Neural cell (in vitro differentiated cells): ENCODE measurements at regions not wholly inside any gene's neighbourhood (a gene's known extent, or its start where the extent isn't known, plus 50 kb on each side); places are given as distances from the start of the nearest gene placed in this dataset.

ENCODE experiments used
- H2AFZ ChIP-seq: fragments of 200-600, 300-800 bp; sonication (generic), shearing (Covaris generic); 2 replicates; pipeline ENCODE4 v1.6.0; 2014; ENCODE audit warnings: low read depth, mild to moderate bottlenecking, antibody characterized with exemption, low read length, moderate library complexity
- H3F3A ChIP-seq: fragments of 200-600 bp; shearing (Covaris generic); 2 replicates; pipeline ENCODE4 v1.6.1; 2016; ENCODE audit warnings: mild to moderate bottlenecking, moderate library complexity, mixed read lengths, antibody characterized with exemption, low read length; ENCODE audit not compliant: insufficient read depth, poor library complexity, severe bottlenecking
- H3K27ac ChIP-seq: fragments of 200-600, 300-800 bp; sonication (generic), shearing (Covaris generic); 2 replicates; pipeline ENCODE4 v1.5.1; 2014; ENCODE audit warnings: mild to moderate bottlenecking, low read length, moderate library complexity
- H3K27me3 ChIP-seq: fragments of 300-800, 200-600 bp; sonication (generic), shearing (Covaris generic); 2 replicates; pipeline ENCODE4 v1.6.0; 2014; ENCODE audit warnings: mild to moderate bottlenecking, low read depth, low read length, moderate library complexity; ENCODE audit not compliant: insufficient read depth
- H3K36me3 ChIP-seq: fragments of 300-800, 200-600 bp; sonication (generic), shearing (Covaris generic); 2 replicates; pipeline ENCODE4 v1.5.1; 2014; ENCODE audit warnings: mild to moderate bottlenecking, antibody characterized with exemption, low read length, moderate library complexity; ENCODE audit not compliant: insufficient read depth
- H3K4me2 ChIP-seq: fragments of 300-800, 200-600 bp; sonication (generic), shearing (Covaris generic); 2 replicates; pipeline ENCODE4 v1.6.0; 2014; ENCODE audit warnings: mild to moderate bottlenecking, low read length
- H3K4me3 ChIP-seq: fragments of 300-800, 200-600 bp; sonication (generic), shearing (Covaris generic); 2 replicates; pipeline ENCODE4 v1.5.1; 2014; ENCODE audit warnings: mild to moderate bottlenecking, low read length, moderate library complexity
- H3K79me2 ChIP-seq: fragments of 200-600 bp; shearing (Covaris generic); replicated peaks from 2 replicates; pipeline ENCODE4 v1.6.0; 2014; ENCODE audit warnings: mild to moderate bottlenecking, low read length, moderate library complexity; ENCODE audit not compliant: insufficient read depth
- H3K9ac ChIP-seq: fragments of 300-800, 200-600 bp; sonication (generic), shearing (Covaris generic); 2 replicates; pipeline ENCODE4 v1.6.1; 2016; ENCODE audit warnings: mild to moderate bottlenecking, low read length, mixed read lengths
- H3K9me2 ChIP-seq: fragments of 200-600 bp; shearing (Covaris generic); 2 replicates; pipeline ENCODE4 v1.6.1; 2016; ENCODE audit warnings: mild to moderate bottlenecking, low read length, mixed read lengths; ENCODE audit not compliant: insufficient read depth
- H3K9me3 ChIP-seq: fragments of 200-600, 300-800 bp; sonication (generic), shearing (Covaris generic); 2 replicates; pipeline ENCODE4 v1.6.1; 2016; ENCODE audit warnings: mild to moderate bottlenecking, mixed run types, low read length, moderate library complexity, mixed read lengths
- H4K20me1 ChIP-seq: fragments of 200-600 bp; shearing (Covaris generic); 2 replicates; pipeline ENCODE4 v1.6.1; 2016; ENCODE audit warnings: mild to moderate bottlenecking, mixed run types; ENCODE audit not compliant: insufficient read depth
- EP300 ChIP-seq: fragments of 450-650 bp; conservative IDR thresholded peaks from 2 replicates; pipeline ENCODE4 v1.6.1; 2014; ENCODE audit warnings: antibody characterized with exemption, mild to moderate bottlenecking, moderate library complexity; ENCODE audit not compliant: poor library complexity, severe bottlenecking
- EZH2 ChIP-seq: fragments of 200-600, 300-800 bp; shearing (Covaris generic), sonication (generic); IDR thresholded peaks from 2 replicates; pipeline ENCODE4 v1.6.1; 2014; ENCODE audit warnings: antibody characterized with exemption, low read length, borderline replicate concordance, mild to moderate bottlenecking; ENCODE audit not compliant: insufficient read depth, poor library complexity, severe bottlenecking
- MXI1 ChIP-seq: fragments of 450-650 bp; conservative IDR thresholded peaks from 2 replicates; pipeline ENCODE4 v1.6.1; 2014; ENCODE audit warnings: antibody characterized with exemption, mild to moderate bottlenecking; ENCODE audit not compliant: poor library complexity, severe bottlenecking
- POLR2AphosphoS5 ChIP-seq: IDR thresholded peaks from 2 replicates; pipeline ENCODE4 v1.6.1; 2012
- RAD21 ChIP-seq: fragments of 450-650 bp; conservative IDR thresholded peaks from 2 replicates; pipeline ENCODE4 v1.6.1; 2014; ENCODE audit warnings: antibody characterized with exemption, mild to moderate bottlenecking, moderate library complexity

DNA sequence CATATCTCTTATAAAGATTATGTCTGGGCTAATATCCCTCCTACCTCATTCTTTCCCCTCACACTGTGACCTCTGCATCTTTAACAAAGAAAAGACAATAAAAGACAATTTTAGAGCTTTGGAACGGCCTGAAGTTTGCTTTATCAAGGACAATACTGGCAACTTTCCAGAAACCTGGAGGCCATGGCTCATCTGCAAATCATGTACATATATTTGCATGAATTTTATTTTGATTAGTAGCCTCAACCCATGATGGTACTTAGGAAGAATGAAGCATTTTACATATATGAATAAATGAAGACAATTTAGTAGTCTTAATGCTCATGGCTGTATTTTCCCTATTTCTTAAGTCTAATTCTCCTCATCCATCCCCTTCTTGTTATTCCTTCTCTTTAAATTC is 612.2 kb upstream of the CXADR start:
- Histone ChIP-seq H3K79me2 (no peaks in the 10 kb centered on the region), H2AFZ (no peak overlapping the region), H3F3A (no peaks in the 10 kb centered on the region), H3K36me3 (no peaks in the 10 kb centered on the region), H4K20me1 (no peaks in the 10 kb centered on the region), H3K9me3 (no peaks in the 10 kb centered on the region), H3K4me3 (no peak overlapping the region), H3K27me3 (no peaks in the 10 kb centered on the region), H3K27ac (no peak overlapping the region), H3K4me2 (no peak overlapping the region), H3K9ac (no peak overlapping the region), H3K9me2 (no peaks in the 10 kb centered on the region)
- no peak for TF ChIP-seq MXI1

DNA sequence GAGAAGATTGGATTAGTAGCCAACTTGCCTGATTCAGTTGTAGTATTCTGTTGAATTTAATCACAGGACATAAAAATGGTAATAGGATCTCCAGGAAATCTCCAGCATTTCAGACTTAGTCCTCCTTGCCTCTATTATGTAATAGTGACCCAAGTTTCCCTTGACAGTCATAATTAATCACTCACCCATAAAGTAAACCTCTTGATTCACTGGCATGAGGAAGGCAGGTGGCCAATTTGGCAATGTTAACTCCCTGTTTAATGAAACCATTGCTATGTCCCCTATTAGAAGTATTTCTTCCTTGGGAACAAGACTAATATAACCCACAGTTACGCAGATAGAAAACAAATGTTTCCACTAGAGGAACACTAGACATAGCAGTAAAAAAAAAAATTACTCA is 604.8 kb upstream of the CXADR start:
- H3K9me2 ChIP-seq: no peaks in the 10 kb centered on the region
- H4K20me1 ChIP-seq: no peaks in the 10 kb centered on the region
- no peaks in the 10 kb centered on the region for H3K36me3 ChIP-seq
- no peak overlapping the region for H3K27ac ChIP-seq
- H3F3A ChIP-seq: no peaks in the 10 kb centered on the region
- no peaks in the 10 kb centered on the region for H3K9me3 ChIP-seq
- no peaks in the 10 kb centered on the region for H3K27me3 ChIP-seq
- H3K4me3 ChIP-seq: no peak overlapping the region
- no peak overlapping the region for H2AFZ ChIP-seq
- no peak overlapping the region for H3K4me2 ChIP-seq
- no peak overlapping the region for H3K9ac ChIP-seq
- TF ChIP-seq MXI1: no peak
- no peaks in the 10 kb centered on the region for H3K79me2 ChIP-seq

DNA sequence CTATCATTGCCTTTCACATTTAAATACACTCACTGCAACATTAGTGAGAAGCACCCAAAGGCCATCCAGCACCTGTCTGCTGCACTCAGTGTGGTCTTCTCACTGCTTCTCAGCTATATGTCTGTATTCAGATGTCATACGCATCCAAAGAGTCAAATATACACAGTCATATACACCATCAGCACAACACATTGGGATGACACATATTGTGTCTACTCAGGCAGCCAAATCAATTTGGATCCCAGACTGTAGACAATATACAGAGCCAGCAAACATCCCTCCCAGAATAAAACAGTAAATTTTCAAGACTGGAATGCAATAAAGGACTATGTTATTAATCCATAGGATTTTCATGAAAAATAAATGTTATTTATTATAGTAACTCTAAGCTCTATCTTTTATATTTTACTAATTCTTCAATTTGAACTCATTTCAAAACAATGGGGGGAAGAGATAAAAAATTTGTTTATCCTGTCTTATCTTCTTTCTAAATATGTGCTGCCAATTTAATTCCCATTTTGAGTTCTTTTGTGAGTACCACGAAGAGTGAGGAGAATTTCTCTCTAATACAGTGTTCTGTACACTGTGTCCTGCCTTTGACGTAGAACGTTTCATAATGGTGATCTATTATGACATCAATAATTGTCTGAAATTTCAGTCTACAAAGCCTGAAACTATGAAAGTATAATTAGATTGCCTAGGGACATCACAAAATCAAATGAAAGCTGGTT is 602.2 kb upstream of the CXADR start:
- no peaks in the 10 kb centered on the region for H3F3A ChIP-seq
- no peak overlapping the region for H3K4me2 ChIP-seq
- H4K20me1 ChIP-seq: no peaks in the 10 kb centered on the region
- no peak overlapping the region for H3K27ac ChIP-seq
- no peaks in the 10 kb centered on the region for H3K79me2 ChIP-seq
- H3K9me3 ChIP-seq: no peaks in the 10 kb centered on the region
- no peak overlapping the region for H3K9ac ChIP-seq
- H3K27me3 ChIP-seq: no peaks in the 10 kb centered on the region
- H3K9me2 ChIP-seq: no peaks in the 10 kb centered on the region
- no peak overlapping the region for H2AFZ ChIP-seq
- H3K4me3 ChIP-seq: no peak overlapping the region
- no peak for TF ChIP-seq EZH2
- H3K36me3 ChIP-seq: no peaks in the 10 kb centered on the region

DNA sequence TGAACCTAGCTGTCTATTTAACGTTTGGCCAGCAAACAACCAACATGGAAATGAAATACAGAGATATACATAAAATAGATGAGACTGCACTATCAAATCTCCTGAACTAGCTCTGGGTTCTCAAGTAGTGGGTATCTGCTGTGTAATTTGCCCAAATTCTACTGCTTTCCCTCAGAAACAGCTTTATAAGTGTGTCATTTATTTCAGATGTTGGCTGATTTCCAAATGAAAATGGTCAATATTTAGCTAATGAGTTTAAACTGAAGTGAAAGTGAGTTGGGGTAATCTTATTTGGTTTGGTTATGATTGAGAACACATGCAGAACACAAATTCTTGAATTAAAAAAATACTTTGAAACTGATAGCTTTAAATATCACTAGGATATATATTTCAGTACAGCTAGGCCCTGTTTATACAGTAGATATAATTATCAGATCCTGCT is 601.7 kb upstream of the CXADR start:
- no peaks in the 10 kb centered on the region for H3K9me3 ChIP-seq
- no peak overlapping the region for H2AFZ ChIP-seq
- H3K4me2 ChIP-seq: no peak overlapping the region
- TF ChIP-seq POLR2AphosphoS5 (no peak), EZH2 (no peak), RAD21 (no peak), EP300 (no peak), MXI1 (no peak)
- H3K9me2 ChIP-seq: no peaks in the 10 kb centered on the region
- no peak overlapping the region for H3K4me3 ChIP-seq
- no peaks in the 10 kb centered on the region for H3K79me2 ChIP-seq
- H3K27ac ChIP-seq: no peak overlapping the region
- H3K27me3 ChIP-seq: no peaks in the 10 kb centered on the region
- H3F3A ChIP-seq: no peaks in the 10 kb centered on the region
- no peaks in the 10 kb centered on the region for H4K20me1 ChIP-seq
- H3K9ac ChIP-seq: no peak overlapping the region
- no peaks in the 10 kb centered on the region for H3K36me3 ChIP-seq
